HG02884 (cell line): ENCODE measurements at regions not wholly inside any gene's neighbourhood (a gene's known extent, or its start where the extent isn't known, plus 50 kb on each side); places are given as distances from the start of the nearest gene placed in this dataset.
"Not testable (repeated sequence)": the region's sequence is repeated elsewhere in the genome, so short reads cannot be mapped to it uniquely, and the experiment has no call there.

Source experiments
- ATAC-seq: cut with Tn5 transposase; IDR thresholded peaks from one replicate; pipeline ENCODE4 v1.9.1; 2021; ENCODE audit warnings: mild to moderate bottlenecking, moderate library complexity; ENCODE audit not compliant: unreplicated experiment

- ATAC-seq = no peak
Observed at GRCh38 chr18:22067682-22068081, 101.7 kb upstream of the GATA6 start.

- not testable (repeated sequence) for ATAC-seq
Observed at GRCh38 chr18:22068784-22069183, 100.6 kb upstream of the GATA6 start.

- no peak for ATAC-seq
Observed at GRCh38 chr18:22069916-22070315, 99.5 kb upstream of the GATA6 start.

GRCh38 chr18:22073411-22073810 lies 96.0 kb upstream of the GATA6 start:
- no peak for ATAC-seq

GRCh38 chr18:22074282-22075070 lies 94.9 kb upstream of the GATA6 start:
- ATAC-seq = no peak

- ATAC-seq = no peak
Observed at GRCh38 chr18:22080035-22080434, 89.4 kb upstream of the GATA6 start.

- no peak for ATAC-seq
Observed at GRCh38 chr18:22082408-22082807, 87.0 kb upstream of the GATA6 start.

GRCh38 chr18:22084547-22084946 lies 84.8 kb upstream of the GATA6 start:
- no peak for ATAC-seq

- ATAC-seq = no peak
Observed at GRCh38 chr18:22086973-22087372, 82.4 kb upstream of the GATA6 start.

- ATAC-seq = no peak
Observed at GRCh38 chr18:22088029-22088428, 81.4 kb upstream of the GATA6 start.

- no peak for ATAC-seq
Observed at GRCh38 chr18:22088996-22089640, 80.3 kb upstream of the GATA6 start.

GRCh38 chr18:22091341-22091740 lies 78.0 kb upstream of the GATA6 start:
- no peak for ATAC-seq

GRCh38 chr18:22093731-22094357 lies 75.5 kb upstream of the GATA6 start:
- ATAC-seq = no peak

- no peak for ATAC-seq
Observed at GRCh38 chr18:22094358-22094734, 75.0 kb upstream of the GATA6 start.

GRCh38 chr18:22098563-22098989 lies 70.8 kb upstream of the GATA6 start:
- ATAC-seq = no peak

- ATAC-seq = no peak
Observed at GRCh38 chr18:22099925-22100324, 69.5 kb upstream of the GATA6 start.

- no peak for ATAC-seq
Observed at GRCh38 chr18:22101731-22102130, 67.7 kb upstream of the GATA6 start.

GRCh38 chr18:22102953-22103646 lies 66.3 kb upstream of the GATA6 start:
- ATAC-seq = no peak

GRCh38 chr18:22103647-22104031 lies 65.8 kb upstream of the GATA6 start:
- ATAC-seq = no peak

- no peak for ATAC-seq
Observed at GRCh38 chr18:22106536-22107292, 62.7 kb upstream of the GATA6 start.

GRCh38 chr18:22108674-22109073 lies 60.7 kb upstream of the GATA6 start:
- ATAC-seq = no peak
